ENCODE measurements at regions not wholly inside any gene's neighbourhood (a gene's known extent, or its start where the extent isn't known, plus 50 kb on each side); places are given as distances from the start of the nearest gene placed in this dataset.

DNA sequence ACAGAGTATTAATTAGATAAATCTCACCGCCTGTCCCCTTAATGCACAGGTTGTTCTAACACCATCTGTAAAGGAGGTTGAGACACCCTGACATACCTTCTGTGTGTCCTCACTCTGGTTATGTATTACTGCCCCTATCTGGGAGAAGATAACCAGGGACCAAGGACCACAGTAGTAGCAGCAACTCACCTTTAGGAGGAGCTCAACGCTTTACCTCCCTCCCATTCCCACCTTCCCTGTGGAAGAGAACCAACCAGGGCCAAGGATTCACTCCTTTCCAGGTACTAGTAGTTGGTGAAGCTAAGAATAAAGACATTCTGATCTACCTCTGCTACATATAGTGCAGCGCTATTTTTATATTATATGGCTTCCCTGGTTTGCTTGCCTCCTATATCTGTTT lies 232.6 kb downstream of the MEX3B start:
- TF ChIP-seq, protein P1, sequence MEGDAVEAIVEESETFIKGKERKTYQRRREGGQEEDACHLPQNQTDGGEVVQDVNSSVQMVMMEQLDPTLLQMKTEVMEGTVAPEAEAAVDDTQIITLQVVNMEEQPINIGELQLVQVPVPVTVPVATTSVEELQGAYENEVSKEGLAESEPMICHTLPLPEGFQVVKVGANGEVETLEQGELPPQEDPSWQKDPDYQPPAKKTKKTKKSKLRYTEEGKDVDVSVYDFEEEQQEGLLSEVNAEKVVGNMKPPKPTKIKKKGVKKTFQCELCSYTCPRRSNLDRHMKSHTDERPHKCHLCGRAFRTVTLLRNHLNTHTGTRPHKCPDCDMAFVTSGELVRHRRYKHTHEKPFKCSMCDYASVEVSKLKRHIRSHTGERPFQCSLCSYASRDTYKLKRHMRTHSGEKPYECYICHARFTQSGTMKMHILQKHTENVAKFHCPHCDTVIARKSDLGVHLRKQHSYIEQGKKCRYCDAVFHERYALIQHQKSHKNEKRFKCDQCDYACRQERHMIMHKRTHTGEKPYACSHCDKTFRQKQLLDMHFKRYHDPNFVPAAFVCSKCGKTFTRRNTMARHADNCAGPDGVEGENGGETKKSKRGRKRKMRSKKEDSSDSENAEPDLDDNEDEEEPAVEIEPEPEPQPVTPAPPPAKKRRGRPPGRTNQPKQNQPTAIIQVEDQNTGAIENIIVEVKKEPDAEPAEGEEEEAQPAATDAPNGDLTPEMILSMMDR (IDR thresholded peaks at IDR 0.05): no peak
- TF ChIP-seq POLR2A (IDR thresholded peaks at IDR 0.05): no peak

Measured in gastroesophageal sphincter (tissue), 3 donors.